OCI-LY7 (cell line): ENCODE measurements at regions not wholly inside any gene's neighbourhood (a gene's known extent, or its start where the extent isn't known, plus 50 kb on each side); places are given as distances from the start of the nearest gene placed in this dataset.

Source experiments
- BruUV-seq: library from RNA; stranded (reverse); fragments of 400-500 nt; replicated peaks from 2 replicates; lab custom pipeline; 2021; lab: Mats Ljungman, UMichigan
- CTCF ChIA-PET: fragments of 300-600 bp; sonication (Branson Sonifier 250); formaldehyde crosslinking; loops from one replicate; lab custom pipeline; 2022; ENCODE audit warnings: antibody characterized with exemption; ENCODE audit not compliant: unreplicated experiment; lab: Charles Lee
- POLR2A ChIA-PET: fragments of 300-600 bp; sonication (Branson Sonifier 250); formaldehyde crosslinking; loops from one replicate; lab custom pipeline; 2022; ENCODE audit warnings: antibody characterized with exemption; lab: Charles Lee
- DNase-seq: peaks from one replicate; pipeline ENCODE4 v3.0.0-alpha.2; 2015; ENCODE audit warnings: low spot score
- H2AFZ ChIP-seq: fragments of 200-600 bp; sonication (generic), shearing (Covaris generic); 2 replicates; pipeline ENCODE4 v1.6.1; 2014; ENCODE audit warnings: mild to moderate bottlenecking, antibody characterized with exemption, low read length, moderate library complexity
- H3K27ac ChIP-seq: fragments of 200-600 bp; sonication (generic); 2 replicates; pipeline ENCODE4 v1.5.1; 2014; ENCODE audit warnings: mixed run types, low read depth, mild to moderate bottlenecking, moderate library complexity, low read length, inconsistent platforms; ENCODE audit not compliant: poor library complexity, severe bottlenecking
- H3K36me3 ChIP-seq: fragments of 200-600 bp; sonication (generic); 2 replicates; pipeline ENCODE4 v1.6.1; 2014; ENCODE audit warnings: mild to moderate bottlenecking, antibody characterized with exemption, low read length, moderate library complexity, mixed read lengths; ENCODE audit not compliant: insufficient read depth
- H3K4me1 ChIP-seq: fragments of 200-600 bp; sonication (generic); 2 replicates; pipeline ENCODE4 v1.5.1; 2014; ENCODE audit warnings: mild to moderate bottlenecking, low read length; ENCODE audit not compliant: insufficient read depth, poor library complexity, severe bottlenecking
- H3K4me2 ChIP-seq: fragments of 200-600 bp; sonication (generic); 2 replicates; pipeline ENCODE4 v1.6.1; 2014; ENCODE audit warnings: mild to moderate bottlenecking, low read length
- H3K4me3 ChIP-seq: fragments of 200-600 bp; sonication (generic); 2 replicates; pipeline ENCODE4 v1.5.1; 2014; ENCODE audit warnings: mild to moderate bottlenecking, low read depth, low read length; ENCODE audit not compliant: poor library complexity, severe bottlenecking
- H3K79me2 ChIP-seq: fragments of 200-600 bp; sonication (generic); 2 replicates; pipeline ENCODE4 v1.6.1; 2016; ENCODE audit warnings: low read depth, mild to moderate bottlenecking, low read length, moderate library complexity, mixed read lengths; ENCODE audit not compliant: insufficient read depth
- H3K9me2 ChIP-seq: fragments of 200-600 bp; sonication (generic); 2 replicates; pipeline ENCODE4 v1.6.1; 2016; ENCODE audit warnings: mild to moderate bottlenecking, low read length, mixed read lengths; ENCODE audit not compliant: insufficient read depth
- H3K9me3 ChIP-seq: fragments of 200-600 bp; sonication (generic); 2 replicates; pipeline ENCODE4 v1.6.1; 2014; ENCODE audit warnings: mild to moderate bottlenecking, mixed run types, low read length, mixed read lengths
- H4K20me1 ChIP-seq: fragments of 200-600 bp; sonication (generic); 2 replicates; pipeline ENCODE4 v1.6.1; 2014; ENCODE audit warnings: mild to moderate bottlenecking, antibody characterized with exemption, low read length, moderate library complexity, mixed read lengths; ENCODE audit not compliant: insufficient read depth
- EZH2phosphoT487 ChIP-seq: fragments of 200-600 bp; sonication (generic); IDR thresholded peaks from 2 replicates; pipeline ENCODE4 v1.6.1; 2018; ENCODE audit warnings: low read depth, borderline replicate concordance, mild to moderate bottlenecking, mixed run types, antibody characterized with exemption, low read length, moderate library complexity, mixed read lengths
- intact Hi-C: fragments of 100-400 bp; cut with micrococcal nuclease; formaldehyde crosslinking; loops from one replicate; pipeline ENCODE4 v1.10.0; 2022; ENCODE audit not compliant: unreplicated experiment
- TF ChIP-seq, protein P1 (sequence below): fragments of 200-600 bp; sonication (generic); conservative IDR thresholded peaks from 2 replicates; pipeline ENCODE4 v1.5.1; 2014; ENCODE audit warnings: mild to moderate bottlenecking, antibody characterized with exemption, low read length, moderate library complexity, mixed read lengths

DNA sequence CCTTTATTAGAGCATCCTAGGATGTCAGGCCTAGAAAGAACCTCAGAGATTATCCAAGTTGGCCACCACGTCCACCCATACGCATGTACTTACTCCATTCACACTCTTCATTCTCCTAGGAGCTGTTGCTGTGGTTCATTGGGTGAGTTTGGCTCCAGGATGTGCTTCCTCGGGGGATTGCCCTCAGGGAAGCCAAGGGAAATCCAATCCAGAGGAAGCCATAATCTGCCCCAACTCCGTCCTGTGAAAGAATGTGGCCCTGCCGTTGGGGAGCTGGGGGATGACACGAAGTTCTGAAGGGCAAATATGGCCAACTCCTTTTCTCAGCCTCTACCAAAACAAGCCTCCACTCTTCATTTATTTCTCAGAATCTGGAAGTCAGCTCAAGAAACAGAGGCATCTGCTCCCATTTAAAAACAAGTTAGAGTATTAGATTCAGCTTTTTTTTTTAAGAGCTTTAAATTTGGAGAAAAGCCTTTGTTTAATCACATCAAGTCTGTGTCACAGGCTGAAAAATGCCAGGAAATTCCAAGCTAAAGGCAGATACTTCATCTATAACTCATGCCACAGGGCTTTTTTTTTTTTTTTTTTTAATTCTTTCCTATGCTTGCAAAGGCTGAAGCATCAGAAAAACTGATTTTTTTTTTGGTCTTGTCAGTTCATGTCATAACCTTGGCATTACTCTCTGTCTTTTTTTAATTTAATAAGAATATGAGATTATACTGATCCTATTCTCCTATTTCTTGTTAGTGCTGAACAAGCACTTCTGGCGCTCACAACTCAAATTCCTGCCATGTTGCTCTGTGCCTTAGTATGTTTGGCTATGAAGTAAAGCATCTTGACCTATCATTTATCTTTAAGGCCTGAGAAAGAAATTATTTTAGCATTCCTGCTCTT, 480.9 kb upstream of the MARCKS start:
- no peak for DNase-seq
- CTCF ChIA-PET = no interaction called here
- no peaks in the 10 kb centered on the region for H3K9me2 ChIP-seq
- no peaks in the 10 kb centered on the region for H3K4me1 ChIP-seq
- H4K20me1 ChIP-seq = no peaks in the 10 kb centered on the region
- no peaks in the 10 kb centered on the region for H3K79me2 ChIP-seq
- H3K4me2 ChIP-seq = no peak overlapping the region
- H3K4me3 ChIP-seq = no peak overlapping the region
- POLR2A ChIA-PET = interaction anchor here (0.5 to 1.7 kb wide), 6 partner anchors 9 to 1114 kb away, joined by 3 to 4 read pairs (median 3); no protein-coding TSS in a partner anchor
- BruUV-seq = no TSS peak
- intact Hi-C loops = no loop called here
- H3K36me3 ChIP-seq = no peaks in the 10 kb centered on the region
- no peak overlapping the region for H3K27ac ChIP-seq
- H2AFZ ChIP-seq = no peak overlapping the region
- H3K9me3 ChIP-seq = no peaks in the 10 kb centered on the region
- no peak for TF ChIP-seq EZH2phosphoT487
- TF ChIP-seq, protein P1, sequence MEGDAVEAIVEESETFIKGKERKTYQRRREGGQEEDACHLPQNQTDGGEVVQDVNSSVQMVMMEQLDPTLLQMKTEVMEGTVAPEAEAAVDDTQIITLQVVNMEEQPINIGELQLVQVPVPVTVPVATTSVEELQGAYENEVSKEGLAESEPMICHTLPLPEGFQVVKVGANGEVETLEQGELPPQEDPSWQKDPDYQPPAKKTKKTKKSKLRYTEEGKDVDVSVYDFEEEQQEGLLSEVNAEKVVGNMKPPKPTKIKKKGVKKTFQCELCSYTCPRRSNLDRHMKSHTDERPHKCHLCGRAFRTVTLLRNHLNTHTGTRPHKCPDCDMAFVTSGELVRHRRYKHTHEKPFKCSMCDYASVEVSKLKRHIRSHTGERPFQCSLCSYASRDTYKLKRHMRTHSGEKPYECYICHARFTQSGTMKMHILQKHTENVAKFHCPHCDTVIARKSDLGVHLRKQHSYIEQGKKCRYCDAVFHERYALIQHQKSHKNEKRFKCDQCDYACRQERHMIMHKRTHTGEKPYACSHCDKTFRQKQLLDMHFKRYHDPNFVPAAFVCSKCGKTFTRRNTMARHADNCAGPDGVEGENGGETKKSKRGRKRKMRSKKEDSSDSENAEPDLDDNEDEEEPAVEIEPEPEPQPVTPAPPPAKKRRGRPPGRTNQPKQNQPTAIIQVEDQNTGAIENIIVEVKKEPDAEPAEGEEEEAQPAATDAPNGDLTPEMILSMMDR = no peak

DNA sequence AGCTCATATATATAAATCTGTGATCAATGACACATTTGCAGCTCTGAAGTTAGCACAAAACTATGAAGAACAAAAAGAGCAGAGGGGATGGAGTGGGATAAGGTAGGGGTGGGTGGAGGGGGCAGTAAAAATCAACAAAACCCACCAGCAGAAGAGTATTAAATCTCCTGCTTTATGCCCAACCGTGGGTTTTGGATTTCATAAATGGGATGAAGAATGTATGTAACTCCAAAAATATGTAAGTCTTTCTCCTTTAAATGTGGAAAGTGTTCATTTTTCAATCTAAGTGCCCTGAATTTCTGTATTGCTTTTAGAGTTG, 480.3 kb upstream of the MARCKS start:
- ChIA-PET CTCF (no interaction called here), POLR2A (interaction anchor here (0.8 to 1.7 kb wide), 2 partner anchors 8 to 36 kb away, joined by 3 read pairs; no protein-coding TSS in a partner anchor)
- DNase-seq = no peak
- Histone ChIP-seq H4K20me1 (no peaks in the 10 kb centered on the region), H3K27ac (no peak overlapping the region), H3K36me3 (no peaks in the 10 kb centered on the region), H3K9me3 (no peaks in the 10 kb centered on the region), H3K4me1 (peaks cover 1% of the 10 kb centered on the region), H3K4me2 (no peak overlapping the region), H3K79me2 (no peaks in the 10 kb centered on the region), H3K4me3 (no peak overlapping the region), H2AFZ (no peak overlapping the region), H3K9me2 (no peaks in the 10 kb centered on the region)
- BruUV-seq = no TSS peak
- TF ChIP-seq, protein P1 = no peak
- intact Hi-C loops = no loop called here

DNA sequence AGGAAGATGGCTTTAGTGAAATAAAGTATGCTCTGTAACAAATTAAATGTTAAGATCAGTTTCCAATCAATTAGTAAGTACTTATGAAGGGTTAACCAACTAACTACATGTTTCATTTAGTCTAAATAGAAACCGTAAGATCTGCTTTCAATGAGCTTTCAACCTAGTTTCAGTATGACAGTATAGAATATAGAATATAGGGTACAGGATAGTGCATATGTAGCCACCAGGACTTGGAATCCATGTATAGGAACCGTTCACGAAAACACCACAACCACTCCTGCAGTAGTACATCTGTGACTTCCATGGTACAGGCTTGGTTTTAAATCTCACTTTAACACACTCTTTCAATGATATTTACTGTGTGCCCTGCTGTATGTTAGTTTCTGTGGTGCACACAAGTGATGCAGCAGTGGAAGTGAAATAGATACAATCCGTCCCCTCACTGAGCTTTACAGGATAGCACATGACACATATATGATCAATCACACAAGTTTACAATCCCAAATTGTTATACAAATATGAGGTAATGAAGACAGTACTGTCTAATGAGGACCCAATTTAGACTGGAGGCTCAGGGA, 479.7 kb upstream of the MARCKS start:
- Histone ChIP-seq H3K27ac (no peak overlapping the region), H3K4me2 (no peak overlapping the region), H3K36me3 (no peaks in the 10 kb centered on the region), H3K9me3 (no peaks in the 10 kb centered on the region), H3K4me3 (no peak overlapping the region), H2AFZ (no peak overlapping the region), H4K20me1 (no peaks in the 10 kb centered on the region), H3K79me2 (no peaks in the 10 kb centered on the region), H3K4me1 (peaks cover 6% of the 10 kb centered on the region), H3K9me2 (no peaks in the 10 kb centered on the region)
- no peak for DNase-seq
- CTCF ChIA-PET = interaction anchor here (0.5 kb wide), 1 partner anchor 487 kb away, joined by 3 read pairs; no protein-coding TSS in a partner anchor
- TF ChIP-seq EZH2phosphoT487 = no peak
- TF ChIP-seq, protein P1 = no peak
- BruUV-seq = no TSS peak
- intact Hi-C loops = no loop called here
- POLR2A ChIA-PET = no interaction called here
